ENCODE measurements at regions not wholly inside any gene's neighbourhood (a gene's known extent, or its start where the extent isn't known, plus 50 kb on each side); places are given as distances from the start of the nearest gene placed in this dataset.

DNA sequence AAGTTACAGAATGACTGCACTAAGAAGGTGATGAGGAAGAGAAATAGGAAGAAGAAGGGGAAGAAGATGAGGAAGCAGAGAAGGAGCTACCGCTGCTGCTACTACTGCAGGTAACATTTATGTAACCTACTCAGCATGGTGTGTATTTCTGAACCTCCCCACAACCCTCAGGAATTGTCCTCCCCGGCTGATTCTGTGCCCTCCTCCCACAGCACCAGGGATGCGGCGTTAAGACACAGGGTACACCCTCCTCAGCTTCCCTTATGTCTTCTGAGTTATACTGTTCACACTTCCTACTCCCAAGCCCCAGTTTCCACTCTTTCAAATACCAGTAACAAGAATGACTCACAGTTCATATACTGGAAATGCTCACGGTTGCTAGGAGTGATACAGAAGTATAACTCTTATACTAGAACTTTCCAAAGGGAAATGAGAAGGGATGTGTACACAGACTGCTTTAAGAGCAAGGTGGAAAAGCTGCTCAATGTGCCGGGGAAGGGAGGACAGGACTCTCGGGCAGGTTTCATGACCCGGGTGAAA is 224.5 kb upstream of the PSMD7 start (continued):
- TF ChIP-seq, protein P1, sequence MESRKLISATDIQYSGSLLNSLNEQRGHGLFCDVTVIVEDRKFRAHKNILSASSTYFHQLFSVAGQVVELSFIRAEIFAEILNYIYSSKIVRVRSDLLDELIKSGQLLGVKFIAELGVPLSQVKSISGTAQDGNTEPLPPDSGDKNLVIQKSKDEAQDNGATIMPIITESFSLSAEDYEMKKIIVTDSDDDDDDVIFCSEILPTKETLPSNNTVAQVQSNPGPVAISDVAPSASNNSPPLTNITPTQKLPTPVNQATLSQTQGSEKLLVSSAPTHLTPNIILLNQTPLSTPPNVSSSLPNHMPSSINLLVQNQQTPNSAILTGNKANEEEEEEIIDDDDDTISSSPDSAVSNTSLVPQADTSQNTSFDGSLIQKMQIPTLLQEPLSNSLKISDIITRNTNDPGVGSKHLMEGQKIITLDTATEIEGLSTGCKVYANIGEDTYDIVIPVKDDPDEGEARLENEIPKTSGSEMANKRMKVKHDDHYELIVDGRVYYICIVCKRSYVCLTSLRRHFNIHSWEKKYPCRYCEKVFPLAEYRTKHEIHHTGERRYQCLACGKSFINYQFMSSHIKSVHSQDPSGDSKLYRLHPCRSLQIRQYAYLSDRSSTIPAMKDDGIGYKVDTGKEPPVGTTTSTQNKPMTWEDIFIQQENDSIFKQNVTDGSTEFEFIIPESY (IDR thresholded peaks at IDR 0.05; ENCODE audit: extremely low read depth, insufficient replicate concordance, low read length) = no peak

DNA sequence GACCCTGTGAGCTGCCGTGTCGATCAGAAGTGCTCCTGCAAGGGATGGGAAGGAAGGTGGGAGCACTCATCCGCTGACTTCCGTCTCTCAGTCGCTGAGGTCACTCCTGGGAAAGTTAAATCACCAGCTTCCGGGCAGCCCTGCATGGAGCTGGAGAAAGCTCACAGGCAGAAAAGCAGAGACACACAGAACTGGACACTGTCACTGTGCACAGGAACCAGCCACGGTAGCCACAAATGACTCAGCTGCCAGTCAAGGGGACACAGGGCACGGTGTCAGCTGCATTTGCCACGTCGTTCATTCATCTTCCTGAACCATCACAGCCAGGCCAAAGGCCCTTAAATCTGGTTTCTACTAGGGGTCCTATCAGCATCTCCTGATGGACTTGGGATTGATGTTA is 226.4 kb upstream of the PSMD7 start:
- no peaks in the 10 kb centered on the region for H3K79me2 ChIP-seq (ENCODE audit: insufficient read depth, low read length)
- BruUV-seq (replicated peaks) = no TSS peak
- DNase-seq (ENCODE audit: low read depth, low spot score) = no peak
- H3K9ac ChIP-seq (ENCODE audit: low read length) = no peak overlapping the region
- ChIA-PET RAD21 (ENCODE audit: low non-redundant PET in 1 of 2, low total read pairs in 2 of 2, uncharacterized antibody in 2 of 2, unreplicated experiment in 2 of 2) (no interaction called here), POLR2A (no interaction called here), CTCF (no interaction called here)
- no peaks in the 10 kb centered on the region; the same call in 1 of the 2 replicates for H4K20me1 ChIP-seq (ENCODE audit: insufficient read depth)
- no peak overlapping the region for H3K27ac ChIP-seq (ENCODE audit: low read depth, low read length)
- no peak overlapping the region for H2AFZ ChIP-seq (ENCODE audit: low read depth, low read length, poor library complexity, severe bottlenecking)
- peaks cover 45% of the 10 kb centered on the region for H3K27me3 ChIP-seq (ENCODE audit: insufficient read depth, low read length)
- H3K4me1 ChIP-seq (ENCODE audit: control insufficient read depth in 1 of 2, insufficient read depth in 2 of 2, low read length in 2 of 2) = no peaks in the 10 kb centered on the region
- H3K9me2 ChIP-seq (ENCODE audit: insufficient read depth) = no peaks in the 10 kb centered on the region
- TF ChIP-seq JUND (IDR thresholded peaks at IDR 0.05) = no peak
- TF ChIP-seq, protein P2, sequence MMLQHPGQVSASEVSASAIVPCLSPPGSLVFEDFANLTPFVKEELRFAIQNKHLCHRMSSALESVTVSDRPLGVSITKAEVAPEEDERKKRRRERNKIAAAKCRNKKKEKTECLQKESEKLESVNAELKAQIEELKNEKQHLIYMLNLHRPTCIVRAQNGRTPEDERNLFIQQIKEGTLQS (IDR thresholded peaks at IDR 0.05) = no peak
- TF ChIP-seq, protein P3, sequence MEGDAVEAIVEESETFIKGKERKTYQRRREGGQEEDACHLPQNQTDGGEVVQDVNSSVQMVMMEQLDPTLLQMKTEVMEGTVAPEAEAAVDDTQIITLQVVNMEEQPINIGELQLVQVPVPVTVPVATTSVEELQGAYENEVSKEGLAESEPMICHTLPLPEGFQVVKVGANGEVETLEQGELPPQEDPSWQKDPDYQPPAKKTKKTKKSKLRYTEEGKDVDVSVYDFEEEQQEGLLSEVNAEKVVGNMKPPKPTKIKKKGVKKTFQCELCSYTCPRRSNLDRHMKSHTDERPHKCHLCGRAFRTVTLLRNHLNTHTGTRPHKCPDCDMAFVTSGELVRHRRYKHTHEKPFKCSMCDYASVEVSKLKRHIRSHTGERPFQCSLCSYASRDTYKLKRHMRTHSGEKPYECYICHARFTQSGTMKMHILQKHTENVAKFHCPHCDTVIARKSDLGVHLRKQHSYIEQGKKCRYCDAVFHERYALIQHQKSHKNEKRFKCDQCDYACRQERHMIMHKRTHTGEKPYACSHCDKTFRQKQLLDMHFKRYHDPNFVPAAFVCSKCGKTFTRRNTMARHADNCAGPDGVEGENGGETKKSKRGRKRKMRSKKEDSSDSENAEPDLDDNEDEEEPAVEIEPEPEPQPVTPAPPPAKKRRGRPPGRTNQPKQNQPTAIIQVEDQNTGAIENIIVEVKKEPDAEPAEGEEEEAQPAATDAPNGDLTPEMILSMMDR (IDR thresholded peaks at IDR 0.05 in 2 of 3, conservative IDR thresholded peaks at IDR 0.05 in 1 of 3; ENCODE audit: borderline replicate concordance in 1 of 3, insufficient read depth in 1 of 3, low read depth in 2 of 3, low read length in 2 of 3) = no peak
- no peak for TF ChIP-seq SIN3A (IDR thresholded peaks at IDR 0.05; ENCODE audit: low read depth)
- no peak for TF ChIP-seq ELF1 (IDR thresholded peaks at IDR 0.05; ENCODE audit: borderline replicate concordance, low read depth)
- TF ChIP-seq RAD21 (IDR thresholded peaks at IDR 0.05; ENCODE audit: low read depth) = no peak
- no peak for TF ChIP-seq YY1 (IDR thresholded peaks at IDR 0.05; ENCODE audit: extremely low read depth, insufficient replicate concordance, low read depth, low read length)
- TF ChIP-seq EZH2phosphoT487 (IDR thresholded peaks at IDR 0.05; ENCODE audit: borderline replicate concordance) = no peak
- TF ChIP-seq POLR2AphosphoS5 (IDR thresholded peaks at IDR 0.05; ENCODE audit: low read depth, low read length) = no peak
- no peak for TF ChIP-seq SP1 (IDR thresholded peaks at IDR 0.05; ENCODE audit: low read depth)
- no peak for TF ChIP-seq FOSL1 (IDR thresholded peaks at IDR 0.05; ENCODE audit: low read depth)
- TF ChIP-seq, protein P4, sequence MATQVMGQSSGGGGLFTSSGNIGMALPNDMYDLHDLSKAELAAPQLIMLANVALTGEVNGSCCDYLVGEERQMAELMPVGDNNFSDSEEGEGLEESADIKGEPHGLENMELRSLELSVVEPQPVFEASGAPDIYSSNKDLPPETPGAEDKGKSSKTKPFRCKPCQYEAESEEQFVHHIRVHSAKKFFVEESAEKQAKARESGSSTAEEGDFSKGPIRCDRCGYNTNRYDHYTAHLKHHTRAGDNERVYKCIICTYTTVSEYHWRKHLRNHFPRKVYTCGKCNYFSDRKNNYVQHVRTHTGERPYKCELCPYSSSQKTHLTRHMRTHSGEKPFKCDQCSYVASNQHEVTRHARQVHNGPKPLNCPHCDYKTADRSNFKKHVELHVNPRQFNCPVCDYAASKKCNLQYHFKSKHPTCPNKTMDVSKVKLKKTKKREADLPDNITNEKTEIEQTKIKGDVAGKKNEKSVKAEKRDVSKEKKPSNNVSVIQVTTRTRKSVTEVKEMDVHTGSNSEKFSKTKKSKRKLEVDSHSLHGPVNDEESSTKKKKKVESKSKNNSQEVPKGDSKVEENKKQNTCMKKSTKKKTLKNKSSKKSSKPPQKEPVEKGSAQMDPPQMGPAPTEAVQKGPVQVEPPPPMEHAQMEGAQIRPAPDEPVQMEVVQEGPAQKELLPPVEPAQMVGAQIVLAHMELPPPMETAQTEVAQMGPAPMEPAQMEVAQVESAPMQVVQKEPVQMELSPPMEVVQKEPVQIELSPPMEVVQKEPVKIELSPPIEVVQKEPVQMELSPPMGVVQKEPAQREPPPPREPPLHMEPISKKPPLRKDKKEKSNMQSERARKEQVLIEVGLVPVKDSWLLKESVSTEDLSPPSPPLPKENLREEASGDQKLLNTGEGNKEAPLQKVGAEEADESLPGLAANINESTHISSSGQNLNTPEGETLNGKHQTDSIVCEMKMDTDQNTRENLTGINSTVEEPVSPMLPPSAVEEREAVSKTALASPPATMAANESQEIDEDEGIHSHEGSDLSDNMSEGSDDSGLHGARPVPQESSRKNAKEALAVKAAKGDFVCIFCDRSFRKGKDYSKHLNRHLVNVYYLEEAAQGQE (IDR thresholded peaks at IDR 0.05; ENCODE audit: low read depth) = no peak
- TF ChIP-seq CEBPB (IDR thresholded peaks at IDR 0.05; ENCODE audit: low read depth) = no peak
- TF ChIP-seq ZFX (IDR thresholded peaks at IDR 0.05) = no peak
- TF ChIP-seq ZNF274 (IDR thresholded peaks at IDR 0.05; ENCODE audit: low read depth, low read length) = no peak
- TF ChIP-seq TCF7L2 (IDR thresholded peaks at IDR 0.05; ENCODE audit: borderline replicate concordance, extremely low read depth, insufficient read depth, insufficient read length) = no peak
- no peak for TF ChIP-seq CBX3 (IDR thresholded peaks at IDR 0.05; ENCODE audit: low read depth)
- TF ChIP-seq EGR1 (IDR thresholded peaks at IDR 0.05; ENCODE audit: low read depth) = no peak
- H3K4me2 ChIP-seq (ENCODE audit: low read length) = no peak overlapping the region
- no peak overlapping the region for H3K4me3 ChIP-seq (replicated peaks in 1 of 2; ENCODE audit: low read depth in 1 of 2, low read length in 2 of 2)
- H3K36me3 ChIP-seq (ENCODE audit: control insufficient read depth in 1 of 2, insufficient read depth in 2 of 2, low read length in 2 of 2) = no peaks in the 10 kb centered on the region
- H3K9me3 ChIP-seq (ENCODE audit: control insufficient read depth in 1 of 2, insufficient read depth in 1 of 2, low read depth in 1 of 2, low read length in 2 of 2) = no peaks in the 10 kb centered on the region
- intact Hi-C loops (cut with micrococcal nuclease) = no loop called here
- ATAC-seq = no peak
